Colonic mucosa (tissue), 4 donors: ENCODE measurements at regions not wholly inside any gene's neighbourhood (a gene's known extent, or its start where the extent isn't known, plus 50 kb on each side); places are given as distances from the start of the nearest gene placed in this dataset.

Experiments used
- DNase-seq: peaks from one replicate; pipeline ENCODE4 v3.0.0-alpha.2; 2020
- H3K27ac ChIP-seq: fragments of 200-600 bp; one replicate; pipeline ENCODE4 v1.8.0; 2021
- H3K27me3 ChIP-seq: fragments of 200-600 bp; one replicate; pipeline ENCODE4 v1.8.0; 2021
- H3K36me3 ChIP-seq: fragments of 200-600 bp; one replicate; pipeline ENCODE4 v1.8.0; 2021
- H3K4me1 ChIP-seq: fragments of 200-600 bp; one replicate; pipeline ENCODE4 v1.8.0; 2021; ENCODE audit warnings: mild to moderate bottlenecking
- H3K4me3 ChIP-seq: fragments of 200-600 bp; one replicate; pipeline ENCODE4 v1.8.0; 2021
- H3K9ac ChIP-seq, 2 donors: one replicate each; pipeline ENCODE4 v1.7.0; 2013; ENCODE audit warnings: control low read depth in 2 of 2, low read depth in 2 of 2, low read length in 2 of 2
- H3K9me3 ChIP-seq: fragments of 200-600 bp; one replicate; pipeline ENCODE4 v1.8.0; 2021
- CTCF ChIP-seq: fragments of 200-600 bp; IDR thresholded peaks from one replicate; pipeline ENCODE4 v1.8.0; 2022; ENCODE audit warnings: antibody characterized with exemption, mild to moderate bottlenecking
- intact Hi-C: fragments of 100-400 bp; cut with DNase I; formaldehyde crosslinking; loops from one replicate; pipeline ENCODE4 v1.14.1; 2022
- donor health status: healthy.
- donor health status: DM: no; HTN: no; CAD: no.
- donor health status: DM: no; HTN: no; CAD: no.

- no peak overlapping the region for H3K27ac ChIP-seq
Measured at GRCh38 chr2:67503066-67503795, 106.1 kb downstream of the ETAA1 start.

GRCh38 chr2:67510745-67511144 is 113.6 kb downstream of the ETAA1 start:
- Histone ChIP-seq H3K27ac (no peak overlapping the region), H3K9me3 (no peaks in the 10 kb centered on the region), H3K4me1 (no peaks in the 10 kb centered on the region), H3K27me3 (no peaks in the 10 kb centered on the region), H3K36me3 (no peaks in the 10 kb centered on the region), H3K4me3 (no peak overlapping the region), H3K9ac (no peak overlapping the region)
- TF ChIP-seq CTCF: no peak
- intact Hi-C loops: no loop called here
- DNase-seq: no peak

More at GRCh38 chr2:67503066-67503795, 106.1 kb downstream of the ETAA1 start:
- Histone ChIP-seq H3K4me1 (no peaks in the 10 kb centered on the region), H3K4me3 (no peak overlapping the region), H3K27me3 (no peaks in the 10 kb centered on the region), H3K36me3 (no peaks in the 10 kb centered on the region), H3K9ac (no peak overlapping the region), H3K9me3 (no peaks in the 10 kb centered on the region)
- DNase-seq: no peak
- no peak for TF ChIP-seq CTCF
- intact Hi-C loops: no loop called here

DNA sequence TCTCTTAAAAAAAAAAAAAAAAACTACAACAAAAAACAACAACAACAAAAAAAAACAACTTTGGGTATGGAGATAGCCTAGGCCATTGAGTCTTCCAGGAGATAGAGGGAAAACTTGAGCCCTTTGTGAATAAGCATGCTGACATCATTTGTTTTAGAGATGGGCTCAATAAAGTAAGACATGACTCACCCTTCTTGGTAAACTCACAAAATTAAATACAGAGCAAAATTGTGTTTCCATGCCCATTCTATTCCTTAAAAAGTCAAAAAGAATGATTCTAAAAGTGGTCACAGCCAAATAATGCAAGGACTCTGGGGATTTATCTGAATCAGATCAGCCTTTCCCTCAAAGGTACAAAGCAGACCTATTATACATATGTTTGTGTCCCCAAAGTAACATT is 117.4 kb downstream of the ETAA1 start:
- Histone ChIP-seq H3K27me3 (no peaks in the 10 kb centered on the region), H3K9me3 (no peaks in the 10 kb centered on the region), H3K36me3 (no peaks in the 10 kb centered on the region), H3K4me1 (no peaks in the 10 kb centered on the region), H3K4me3 (no peak overlapping the region), H3K27ac (no peak overlapping the region), H3K9ac (no peak overlapping the region)
- DNase-seq: no peak
- intact Hi-C loops: no loop called here
- TF ChIP-seq CTCF: no peak

GRCh38 chr2:67515056-67515455 is 117.9 kb downstream of the ETAA1 start:
- H3K36me3 ChIP-seq: no peaks in the 10 kb centered on the region
- H3K27me3 ChIP-seq: no peaks in the 10 kb centered on the region
- H3K27ac ChIP-seq: no peak overlapping the region
- H3K4me3 ChIP-seq: no peak overlapping the region
- H3K4me1 ChIP-seq: no peaks in the 10 kb centered on the region
- no peak for TF ChIP-seq CTCF
- H3K9me3 ChIP-seq: no peaks in the 10 kb centered on the region
- DNase-seq: no peak
- intact Hi-C loops: no loop called here
- no peak overlapping the region for H3K9ac ChIP-seq

- Histone ChIP-seq H3K36me3 (no peaks in the 10 kb centered on the region), H3K9me3 (no peaks in the 10 kb centered on the region), H3K4me3 (no peak overlapping the region), H3K27me3 (no peaks in the 10 kb centered on the region), H3K27ac (peak overlapping the region; percentile 29), H3K9ac (no peak overlapping the region), H3K4me1 (no peaks in the 10 kb centered on the region)
- intact Hi-C loops: no loop called here
- DNase-seq: no peak
- TF ChIP-seq CTCF: no peak
Measured at GRCh38 chr2:67515538-67515937, 118.4 kb downstream of the ETAA1 start.
